GM12872 (cell line): ENCODE measurements at regions not wholly inside any gene's neighbourhood (a gene's known extent, or its start where the extent isn't known, plus 50 kb on each side); places are given as distances from the start of the nearest gene placed in this dataset.

Source experiments
- TF ChIP-seq, protein P1 (sequence below): IDR thresholded peaks from 3 replicates; pipeline ENCODE4 v1.5.1; 2011; ENCODE audit warnings: low read depth, mild to moderate bottlenecking, low read length, moderate library complexity; ENCODE audit not compliant: insufficient read depth

DNA sequence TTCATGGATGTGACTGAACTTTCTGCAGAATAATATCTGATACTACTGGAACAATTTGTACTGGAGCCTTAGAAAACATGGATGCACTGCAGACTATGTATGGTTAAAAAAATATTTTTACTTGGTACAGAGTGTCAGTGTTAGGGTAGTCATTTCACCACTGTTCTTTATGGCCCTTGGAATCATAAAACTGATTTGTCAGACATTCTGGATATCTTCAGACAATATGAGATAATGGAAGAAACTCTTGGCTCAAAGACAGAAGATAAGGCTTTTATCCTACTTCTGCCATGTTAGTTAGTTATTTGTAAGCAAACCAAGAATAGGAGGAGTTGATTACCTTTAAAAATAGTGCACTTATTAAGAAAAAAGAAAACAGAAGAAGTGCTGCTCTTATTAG is 209.4 kb downstream of the LRIG3 start:
- TF ChIP-seq, protein P1, sequence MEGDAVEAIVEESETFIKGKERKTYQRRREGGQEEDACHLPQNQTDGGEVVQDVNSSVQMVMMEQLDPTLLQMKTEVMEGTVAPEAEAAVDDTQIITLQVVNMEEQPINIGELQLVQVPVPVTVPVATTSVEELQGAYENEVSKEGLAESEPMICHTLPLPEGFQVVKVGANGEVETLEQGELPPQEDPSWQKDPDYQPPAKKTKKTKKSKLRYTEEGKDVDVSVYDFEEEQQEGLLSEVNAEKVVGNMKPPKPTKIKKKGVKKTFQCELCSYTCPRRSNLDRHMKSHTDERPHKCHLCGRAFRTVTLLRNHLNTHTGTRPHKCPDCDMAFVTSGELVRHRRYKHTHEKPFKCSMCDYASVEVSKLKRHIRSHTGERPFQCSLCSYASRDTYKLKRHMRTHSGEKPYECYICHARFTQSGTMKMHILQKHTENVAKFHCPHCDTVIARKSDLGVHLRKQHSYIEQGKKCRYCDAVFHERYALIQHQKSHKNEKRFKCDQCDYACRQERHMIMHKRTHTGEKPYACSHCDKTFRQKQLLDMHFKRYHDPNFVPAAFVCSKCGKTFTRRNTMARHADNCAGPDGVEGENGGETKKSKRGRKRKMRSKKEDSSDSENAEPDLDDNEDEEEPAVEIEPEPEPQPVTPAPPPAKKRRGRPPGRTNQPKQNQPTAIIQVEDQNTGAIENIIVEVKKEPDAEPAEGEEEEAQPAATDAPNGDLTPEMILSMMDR, result no peak

DNA sequence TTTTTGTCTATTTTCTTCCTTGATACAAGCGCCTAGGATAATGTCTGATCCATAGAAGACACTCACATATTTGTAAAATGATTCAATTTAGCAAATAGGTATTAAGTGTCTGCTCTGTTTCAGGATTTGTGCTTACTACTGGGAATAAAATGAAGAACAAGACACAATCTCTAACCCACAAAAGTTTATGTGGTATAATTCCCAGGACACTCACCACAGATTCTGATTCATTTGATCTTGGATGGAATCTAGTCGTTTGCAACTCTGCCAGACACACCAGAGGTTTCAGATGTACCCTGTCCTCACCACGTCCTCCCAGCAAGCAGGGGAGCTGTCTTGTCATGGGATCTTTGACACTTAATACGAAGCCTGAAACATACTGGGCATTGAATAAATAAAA is 208.3 kb downstream of the LRIG3 start:
- TF ChIP-seq, protein P1, result no peak

DNA sequence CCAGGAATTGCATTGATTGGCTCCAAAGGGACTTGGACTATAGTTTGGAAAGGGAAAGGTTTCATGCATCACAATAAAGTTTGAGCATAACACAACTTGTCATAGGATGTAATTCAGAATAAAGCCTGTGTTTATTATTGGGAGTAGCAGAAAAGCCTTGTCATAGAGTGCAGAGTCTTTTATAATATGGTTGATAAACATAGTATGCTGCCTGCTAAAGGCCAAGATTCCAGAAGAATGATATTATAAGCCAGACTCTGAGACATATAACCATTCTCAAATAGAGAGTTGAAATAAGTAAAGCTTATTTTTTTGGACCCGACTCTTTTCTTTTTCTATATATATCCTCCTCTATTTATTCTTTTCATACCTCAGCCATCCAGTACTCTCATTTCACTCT is 207.3 kb downstream of the LRIG3 start:
- TF ChIP-seq, protein P1, result no peak

DNA sequence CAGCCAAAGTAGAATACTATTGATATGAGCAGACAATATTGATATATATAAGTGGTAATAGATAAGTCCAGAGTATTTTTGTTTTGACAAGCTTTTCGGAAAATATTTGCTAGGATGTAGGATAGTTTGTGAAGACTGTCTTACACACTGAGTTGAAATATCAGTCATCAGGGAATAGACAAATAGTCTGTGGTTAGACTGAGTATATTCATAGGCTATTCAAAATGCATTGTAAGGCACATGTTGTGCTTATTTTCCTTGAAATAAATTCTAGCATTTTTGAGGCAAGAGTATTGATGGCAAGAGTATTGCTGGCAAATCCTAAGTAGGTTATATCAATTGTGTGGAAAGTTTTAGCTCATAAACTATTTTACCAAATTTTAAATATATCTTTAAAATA is 201.1 kb downstream of the LRIG3 start:
- TF ChIP-seq, protein P1, result no peak

DNA sequence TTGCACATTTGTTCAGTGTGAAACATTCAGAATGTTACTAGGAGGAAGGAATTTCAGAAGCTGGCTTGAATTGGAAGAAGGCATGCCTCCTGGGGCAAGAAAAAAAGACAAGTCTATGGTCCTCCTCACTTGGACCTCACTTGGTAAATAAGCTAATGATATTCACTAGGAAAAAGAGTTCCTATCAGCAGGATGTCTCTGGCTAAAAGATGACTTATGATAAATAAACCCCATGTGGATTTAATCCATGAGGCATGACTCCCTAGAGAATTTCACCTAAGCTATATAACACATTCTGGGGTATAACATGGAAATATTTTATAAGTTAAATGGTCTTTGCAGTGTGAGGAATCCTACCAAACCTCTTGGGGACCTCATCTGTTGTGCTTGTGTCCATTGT is 199.9 kb downstream of the LRIG3 start:
- TF ChIP-seq, protein P1, result no peak

DNA sequence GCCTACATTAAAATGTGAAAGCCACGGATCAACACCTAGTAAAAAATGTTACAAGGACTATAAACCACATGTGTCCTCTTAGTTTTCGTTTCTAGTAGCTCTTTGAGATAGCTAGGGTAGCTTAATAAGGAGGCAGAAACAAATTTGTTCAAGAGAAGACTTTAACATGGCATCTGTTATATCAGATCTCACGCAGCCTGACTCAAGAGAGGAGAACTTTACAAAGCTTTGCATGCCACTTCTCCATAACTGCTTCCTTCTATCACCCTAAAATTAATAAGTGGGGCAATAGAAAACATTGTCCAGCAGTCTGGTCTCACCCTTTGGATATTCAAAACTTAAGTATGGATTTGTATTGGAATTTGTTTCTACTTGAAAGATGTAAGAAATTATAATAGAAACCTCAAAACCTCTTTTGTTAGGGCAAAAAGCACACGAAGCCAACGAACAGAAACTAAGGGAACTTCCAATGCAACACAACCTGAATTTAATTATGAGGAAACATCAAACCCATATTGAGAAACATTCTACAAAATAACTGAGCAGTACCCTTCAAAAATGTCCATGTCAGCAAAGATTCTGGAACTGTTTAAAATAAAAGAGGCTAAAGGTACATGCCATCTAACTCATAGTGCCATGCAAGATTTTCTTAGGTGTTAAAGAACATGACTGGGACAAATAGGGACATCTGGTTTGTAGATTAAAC is 194.8 kb downstream of the LRIG3 start:
- TF ChIP-seq, protein P1, result no peak

DNA sequence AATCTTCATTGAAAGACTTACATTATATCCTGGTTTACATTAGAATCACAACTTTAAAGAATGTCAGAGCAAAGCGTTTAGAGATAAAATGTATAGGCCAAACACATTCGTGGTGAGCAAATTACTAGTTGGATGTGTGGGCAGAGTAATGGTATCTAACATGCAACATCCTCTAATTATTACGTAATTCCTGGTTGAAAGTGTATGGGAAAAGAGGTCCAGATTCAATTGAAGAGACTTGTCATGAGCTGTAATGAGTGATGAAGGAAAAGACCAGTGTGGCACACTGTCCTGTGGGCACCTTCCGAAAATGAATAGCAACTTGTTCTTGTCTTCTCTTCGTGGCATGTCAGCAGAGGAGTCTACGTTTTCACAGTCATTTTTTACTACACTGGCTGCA is 192.8 kb downstream of the LRIG3 start:
- TF ChIP-seq, protein P1, result no peak
